Transverse colon (tissue), 4 donors: ENCODE measurements at regions not wholly inside any gene's neighbourhood (a gene's known extent, or its start where the extent isn't known, plus 50 kb on each side); places are given as distances from the start of the nearest gene placed in this dataset.

Experiments used
- EP300 ChIP-seq: sonication (generic); formaldehyde crosslinking; IDR thresholded peaks from one replicate; pipeline ENCODE4 v1.6.1; 2017; ENCODE audit warnings: antibody characterized with exemption, low read depth
- POLR2AphosphoS5 ChIP-seq, 3 donors: sonication (generic); formaldehyde crosslinking; IDR thresholded peaks; one replicate each; pipeline ENCODE4 v1.6.1; 2016; ENCODE audit warnings: antibody characterized with exemption in 3 of 3
- TF ChIP-seq, protein P1 (sequence below), 5 experiments: fragments of 200-600 bp in 3 of 5; fragments of 450-650 bp in 2 of 5; sonication (generic) in 3 of 5; IDR thresholded peaks; 1 replicate in 2 of 5; 2 replicates in 3 of 5; pipeline ENCODE4 v1.5.1; 2016 to 2017; ENCODE audit warnings: antibody characterized with exemption in 5 of 5, inconsistent platforms in 3 of 5, mild to moderate bottlenecking in 2 of 5, moderate library complexity in 1 of 5

DNA sequence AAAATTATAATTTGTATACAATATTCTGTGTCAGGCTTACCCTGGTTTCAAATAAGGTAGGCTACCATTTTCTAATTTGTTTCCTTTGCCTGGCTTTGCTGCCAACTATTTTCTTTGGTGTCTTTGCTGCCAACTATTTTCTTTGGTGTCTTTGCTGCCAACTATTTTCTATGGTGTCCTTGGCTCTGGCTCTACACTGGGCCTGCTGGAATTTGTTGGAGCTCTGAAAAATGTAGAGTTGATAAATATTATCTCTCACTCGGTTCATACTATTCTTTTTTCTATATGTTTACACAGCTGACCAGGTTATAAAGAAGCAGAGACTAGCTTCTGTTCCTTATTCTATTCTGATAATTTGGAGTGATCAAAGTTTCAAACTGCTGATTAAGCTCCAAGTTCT is 768.0 kb upstream of the PHF14 start:
- TF ChIP-seq, protein P1, sequence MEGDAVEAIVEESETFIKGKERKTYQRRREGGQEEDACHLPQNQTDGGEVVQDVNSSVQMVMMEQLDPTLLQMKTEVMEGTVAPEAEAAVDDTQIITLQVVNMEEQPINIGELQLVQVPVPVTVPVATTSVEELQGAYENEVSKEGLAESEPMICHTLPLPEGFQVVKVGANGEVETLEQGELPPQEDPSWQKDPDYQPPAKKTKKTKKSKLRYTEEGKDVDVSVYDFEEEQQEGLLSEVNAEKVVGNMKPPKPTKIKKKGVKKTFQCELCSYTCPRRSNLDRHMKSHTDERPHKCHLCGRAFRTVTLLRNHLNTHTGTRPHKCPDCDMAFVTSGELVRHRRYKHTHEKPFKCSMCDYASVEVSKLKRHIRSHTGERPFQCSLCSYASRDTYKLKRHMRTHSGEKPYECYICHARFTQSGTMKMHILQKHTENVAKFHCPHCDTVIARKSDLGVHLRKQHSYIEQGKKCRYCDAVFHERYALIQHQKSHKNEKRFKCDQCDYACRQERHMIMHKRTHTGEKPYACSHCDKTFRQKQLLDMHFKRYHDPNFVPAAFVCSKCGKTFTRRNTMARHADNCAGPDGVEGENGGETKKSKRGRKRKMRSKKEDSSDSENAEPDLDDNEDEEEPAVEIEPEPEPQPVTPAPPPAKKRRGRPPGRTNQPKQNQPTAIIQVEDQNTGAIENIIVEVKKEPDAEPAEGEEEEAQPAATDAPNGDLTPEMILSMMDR (IDR thresholded peaks at IDR 0.05): no peak
- TF ChIP-seq EP300 (no peak), POLR2AphosphoS5 (IDR thresholded peaks at IDR 0.05) (no peak)
